ENCODE measurements at regions not wholly inside any gene's neighbourhood (a gene's known extent, or its start where the extent isn't known, plus 50 kb on each side); places are given as distances from the start of the nearest gene placed in this dataset.

DNA sequence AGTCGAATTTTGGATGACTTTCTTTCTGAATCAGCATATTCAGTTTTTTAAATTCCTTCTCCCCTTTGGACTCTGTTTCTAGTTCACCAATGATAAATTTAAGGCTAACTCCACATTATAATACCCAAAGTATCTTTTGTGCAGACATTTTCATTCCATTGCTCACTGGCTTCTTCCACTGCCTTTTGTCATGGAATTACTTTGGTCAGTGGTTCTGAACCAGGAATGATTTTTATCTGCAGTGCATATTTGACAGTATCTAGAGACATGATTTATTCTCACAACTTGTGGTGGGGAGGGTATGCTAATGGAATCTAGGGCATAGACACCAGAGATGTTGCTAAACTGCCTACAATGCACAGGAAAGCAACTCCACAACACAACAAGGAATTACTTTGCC, 234.4 kb upstream of the PRKD1 start:
- Histone ChIP-seq H3K36me3 (ENCODE audit: control insufficient read depth in 2 of 3, insufficient read depth in 3 of 3, low read length in 3 of 3) (no peaks in the 10 kb centered on the region), H3K4me3 (ENCODE audit: low read length in 3 of 3) (no peak overlapping the region), H3K4me1 (ENCODE audit: control insufficient read depth in 2 of 3, insufficient read depth in 2 of 3, low read depth in 1 of 3, low read length in 3 of 3) (no peaks in the 10 kb centered on the region), H3K27me3 (ENCODE audit: control insufficient read depth, insufficient read depth, low read length) (no peaks in the 10 kb centered on the region), H3K9ac (ENCODE audit: low read length in 3 of 3) (no peak overlapping the region), H3K9me3 (ENCODE audit: control insufficient read depth in 2 of 3, insufficient read depth in 1 of 3, low read length in 3 of 3) (no peaks in the 10 kb centered on the region), H3K27ac (ENCODE audit: low read depth in 2 of 2, low read length in 2 of 2) (no peak overlapping the region)
- no peak for DNase-seq
- intact Hi-C loops (cut with DNase I), result no loop called here
- no peak for FAIRE-seq
- TF ChIP-seq, protein P1, sequence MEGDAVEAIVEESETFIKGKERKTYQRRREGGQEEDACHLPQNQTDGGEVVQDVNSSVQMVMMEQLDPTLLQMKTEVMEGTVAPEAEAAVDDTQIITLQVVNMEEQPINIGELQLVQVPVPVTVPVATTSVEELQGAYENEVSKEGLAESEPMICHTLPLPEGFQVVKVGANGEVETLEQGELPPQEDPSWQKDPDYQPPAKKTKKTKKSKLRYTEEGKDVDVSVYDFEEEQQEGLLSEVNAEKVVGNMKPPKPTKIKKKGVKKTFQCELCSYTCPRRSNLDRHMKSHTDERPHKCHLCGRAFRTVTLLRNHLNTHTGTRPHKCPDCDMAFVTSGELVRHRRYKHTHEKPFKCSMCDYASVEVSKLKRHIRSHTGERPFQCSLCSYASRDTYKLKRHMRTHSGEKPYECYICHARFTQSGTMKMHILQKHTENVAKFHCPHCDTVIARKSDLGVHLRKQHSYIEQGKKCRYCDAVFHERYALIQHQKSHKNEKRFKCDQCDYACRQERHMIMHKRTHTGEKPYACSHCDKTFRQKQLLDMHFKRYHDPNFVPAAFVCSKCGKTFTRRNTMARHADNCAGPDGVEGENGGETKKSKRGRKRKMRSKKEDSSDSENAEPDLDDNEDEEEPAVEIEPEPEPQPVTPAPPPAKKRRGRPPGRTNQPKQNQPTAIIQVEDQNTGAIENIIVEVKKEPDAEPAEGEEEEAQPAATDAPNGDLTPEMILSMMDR (IDR thresholded peaks at IDR 0.05; ENCODE audit: borderline replicate concordance, extremely low read depth, insufficient read depth), result no peak

DNA sequence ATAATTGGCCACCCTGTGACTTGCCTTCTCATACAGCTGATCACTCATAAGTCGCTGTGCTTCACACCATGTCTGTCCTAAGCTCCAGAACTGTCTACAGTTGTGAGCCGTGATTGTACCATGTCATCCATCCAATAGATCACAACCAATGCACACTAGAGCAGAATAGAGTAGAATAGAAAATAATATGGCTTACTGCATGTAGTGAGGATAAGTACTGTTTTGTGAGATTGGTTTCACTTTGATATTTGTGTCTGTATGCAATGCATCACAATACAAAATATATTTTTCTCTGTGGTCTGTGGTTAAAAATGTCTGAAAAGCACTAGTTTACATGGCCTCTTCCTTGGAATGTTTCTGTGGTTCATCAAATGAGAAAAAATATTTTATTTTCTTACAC, 237.6 kb upstream of the PRKD1 start:
- Histone ChIP-seq H3K36me3 (ENCODE audit: control insufficient read depth in 2 of 3, insufficient read depth in 3 of 3, low read length in 3 of 3) (no peaks in the 10 kb centered on the region), H3K27ac (ENCODE audit: low read depth in 2 of 2, low read length in 2 of 2) (no peak overlapping the region), H3K4me3 (ENCODE audit: low read length in 3 of 3) (no peak overlapping the region), H3K27me3 (ENCODE audit: control insufficient read depth, insufficient read depth, low read length) (no peaks in the 10 kb centered on the region), H3K9me3 (ENCODE audit: control insufficient read depth in 2 of 3, insufficient read depth in 1 of 3, low read length in 3 of 3) (peaks cover 0 to 4% (median 2%) of the 10 kb centered on the region in 3 donors), H3K4me1 (ENCODE audit: control insufficient read depth in 2 of 3, insufficient read depth in 2 of 3, low read depth in 1 of 3, low read length in 3 of 3) (no peaks in the 10 kb centered on the region), H3K9ac (ENCODE audit: low read length in 3 of 3) (no peak overlapping the region)
- TF ChIP-seq, protein P1 (IDR thresholded peaks at IDR 0.05; ENCODE audit: borderline replicate concordance, extremely low read depth, insufficient read depth), result no peak
- DNase-seq (no peak), FAIRE-seq (no peak)
- intact Hi-C loops (cut with DNase I), result no loop called here

- H3K9ac ChIP-seq (ENCODE audit: low read length in 3 of 3), result no peak overlapping the region
- H3K4me3 ChIP-seq (ENCODE audit: low read length in 3 of 3), result no peak overlapping the region
- H3K9me3 ChIP-seq (ENCODE audit: control insufficient read depth in 2 of 3, insufficient read depth in 1 of 3, low read length in 3 of 3), result no peaks in the 10 kb centered on the region
- peaks cover 0 to 3% (median 0%) of the 10 kb centered on the region in 3 donors for H3K4me1 ChIP-seq (ENCODE audit: control insufficient read depth in 2 of 3, insufficient read depth in 2 of 3, low read depth in 1 of 3, low read length in 3 of 3)
- no peaks in the 10 kb centered on the region for H3K36me3 ChIP-seq (ENCODE audit: control insufficient read depth in 2 of 3, insufficient read depth in 3 of 3, low read length in 3 of 3)
- FAIRE-seq (no peak), DNase-seq (no peak)
- H3K27me3 ChIP-seq (ENCODE audit: control insufficient read depth, insufficient read depth, low read length), result no peaks in the 10 kb centered on the region
- intact Hi-C loops (cut with DNase I), result no loop called here
- TF ChIP-seq, protein P1 (IDR thresholded peaks at IDR 0.05; ENCODE audit: borderline replicate concordance, extremely low read depth, insufficient read depth), result no peak
- H3K27ac ChIP-seq (ENCODE audit: low read depth in 2 of 2, low read length in 2 of 2), result no peak overlapping the region
These were observed 250.1 kb upstream of the PRKD1 start for GRCh38 chr14:30177781-30178180.
